Activated B cell treated with CpG ODN at 0.5 μM for 24 hours (primary cell): ENCODE measurements at regions not wholly inside any gene's neighbourhood (a gene's known extent, or its start where the extent isn't known, plus 50 kb on each side); places are given as distances from the start of the nearest gene placed in this dataset.

Experiments used
- ATAC-seq: fragments of 200-7000 bp; cut with Tn5 transposase; one replicate; pipeline ENCODE4 v1.10.0; 2021; ENCODE audit warnings: low read depth, mild to moderate bottlenecking, moderate library complexity
- CTCF ChIA-PET: fragments of 350-600 bp; sonication (Branson Sonifier 250); formaldehyde crosslinking; loops from one replicate; lab custom pipeline; 2021; ENCODE audit warnings: antibody characterized with exemption; lab: Charles Lee
- POLR2A ChIA-PET: fragments of 350-600 bp; sonication (Branson Sonifier 250); formaldehyde crosslinking; loops from one replicate; lab custom pipeline; 2021; ENCODE audit warnings: antibody characterized with exemption; lab: Charles Lee
- DNase-seq: peaks from one replicate; pipeline ENCODE4 v3.0.0; 2022
- H3K27ac Mint-ChIP-seq: one replicate; pipeline ENCODE4 v1.8.0; 2020; ENCODE audit warnings: mixed read lengths
- H3K27me3 Mint-ChIP-seq: one replicate; pipeline ENCODE4 v1.8.0; 2021; ENCODE audit warnings: mixed read lengths
- H3K36me3 Mint-ChIP-seq: one replicate; pipeline ENCODE4 v1.8.0; 2021; ENCODE audit warnings: low read depth, mixed read lengths
- H3K4me1 Mint-ChIP-seq: one replicate; pipeline ENCODE4 v1.8.0; 2021; ENCODE audit warnings: mixed read lengths
- H3K4me3 Mint-ChIP-seq: one replicate; pipeline ENCODE4 v1.8.0; 2020; ENCODE audit warnings: mild to moderate bottlenecking, mixed read lengths
- H3K9me3 Mint-ChIP-seq: one replicate; pipeline ENCODE4 v1.8.0; 2020; ENCODE audit warnings: mixed read lengths
- CTCF ChIP-seq: fragments of 200-600 bp; IDR thresholded peaks from one replicate; pipeline ENCODE4 v1.8.0; 2022; ENCODE audit warnings: antibody characterized with exemption, mild to moderate bottlenecking
- intact Hi-C: fragments of 100-400 bp; cut with micrococcal nuclease; formaldehyde crosslinking; loops from one replicate; pipeline ENCODE4 v1.15.1; 2024

GRCh38 chr15:95932676-95933075 is 397.8 kb upstream of the NR2F2 start:
- ATAC-seq = no peak
- TF ChIP-seq CTCF = no peak
- H3K27ac Mint-ChIP-seq = no peak overlapping the region

GRCh38 chr15:95935852-95936251 is 394.6 kb upstream of the NR2F2 start:
- no peaks in the 10 kb centered on the region for H3K4me1 Mint-ChIP-seq
- peaks cover 2% of the 10 kb centered on the region for H3K9me3 Mint-ChIP-seq
- DNase-seq (no peak), ATAC-seq (no peak)
- CTCF ChIA-PET = no interaction called here
- no peak for TF ChIP-seq CTCF
- H3K27me3 Mint-ChIP-seq = no peaks in the 10 kb centered on the region
- intact Hi-C loops = no loop called here
- H3K36me3 Mint-ChIP-seq = no peaks in the 10 kb centered on the region
- no peak overlapping the region for H3K4me3 Mint-ChIP-seq
- POLR2A ChIA-PET = no interaction called here
- H3K27ac Mint-ChIP-seq = no peak overlapping the region

More at GRCh38 chr15:95932676-95933075, 397.8 kb upstream of the NR2F2 start:
- Mint-ChIP-seq H3K27me3 (no peaks in the 10 kb centered on the region), H3K9me3 (peaks cover 2% of the 10 kb centered on the region), H3K36me3 (no peaks in the 10 kb centered on the region), H3K4me1 (no peaks in the 10 kb centered on the region), H3K4me3 (no peak overlapping the region)
- intact Hi-C loops = no loop called here
- no peak for DNase-seq
- ChIA-PET POLR2A (no interaction called here), CTCF (no interaction called here)

GRCh38 chr15:95937128-95937528 is 393.4 kb upstream of the NR2F2 start:
- Mint-ChIP-seq H3K4me3 (no peak overlapping the region), H3K4me1 (no peaks in the 10 kb centered on the region), H3K36me3 (no peaks in the 10 kb centered on the region), H3K27me3 (no peaks in the 10 kb centered on the region), H3K9me3 (peaks cover 2% of the 10 kb centered on the region), H3K27ac (no peak overlapping the region)
- DNase-seq (no peak), ATAC-seq (no peak)
- POLR2A ChIA-PET = no interaction called here
- intact Hi-C loops = no loop called here
- CTCF ChIA-PET = no interaction called here
- no peak for TF ChIP-seq CTCF

GRCh38 chr15:95940431-95940985 is 390.0 kb upstream of the NR2F2 start:
- TF ChIP-seq CTCF = no peak
- H3K4me3 Mint-ChIP-seq = no peak overlapping the region
- intact Hi-C loops = no loop called here
- H3K27me3 Mint-ChIP-seq = no peaks in the 10 kb centered on the region
- no peaks in the 10 kb centered on the region for H3K4me1 Mint-ChIP-seq
- no peak overlapping the region for H3K27ac Mint-ChIP-seq
- H3K36me3 Mint-ChIP-seq = no peaks in the 10 kb centered on the region
- POLR2A ChIA-PET = no interaction called here
- no peaks in the 10 kb centered on the region for H3K9me3 Mint-ChIP-seq
- no peak for ATAC-seq
- DNase-seq = no peak
- CTCF ChIA-PET = no interaction called here

- Mint-ChIP-seq H3K4me3 (no peak overlapping the region), H3K36me3 (no peaks in the 10 kb centered on the region), H3K4me1 (no peaks in the 10 kb centered on the region), H3K9me3 (no peaks in the 10 kb centered on the region), H3K27ac (no peak overlapping the region), H3K27me3 (no peaks in the 10 kb centered on the region)
- TF ChIP-seq CTCF = no peak
- intact Hi-C loops = no loop called here
- ChIA-PET CTCF (no interaction called here), POLR2A (no interaction called here)
- DNase-seq (no peak), ATAC-seq (no peak)
Measured at GRCh38 chr15:95944193-95944592, 386.3 kb upstream of the NR2F2 start.
